CD4-positive, alpha-beta T cell (primary cell): ENCODE measurements at regions not wholly inside any gene's neighbourhood (a gene's known extent, or its start where the extent isn't known, plus 50 kb on each side); places are given as distances from the start of the nearest gene placed in this dataset.

Source experiments
- ATAC-seq: fragments of 200-7000 bp; cut with Tn5 transposase; one replicate; pipeline ENCODE4 v1.10.0; 2022; ENCODE audit warnings: mild to moderate bottlenecking; ENCODE audit not compliant: poor library complexity
- CTCF ChIA-PET: fragments of 350-600 bp; sonication (Branson Sonifier 250); formaldehyde crosslinking; loops from one replicate; lab custom pipeline; 2021; ENCODE audit warnings: antibody characterized with exemption, inconsistent platforms; lab: Charles Lee
- POLR2A ChIA-PET: fragments of 350-600 bp; sonication (Branson Sonifier 250); formaldehyde crosslinking; loops from one replicate; lab custom pipeline; 2021; ENCODE audit warnings: antibody characterized with exemption, inconsistent platforms; lab: Charles Lee
- DNase-seq, 14 experiments: peaks; one replicate each; pipeline ENCODE4 v3.0.0-alpha.2; 2013 to 2020; ENCODE audit warnings: mixed read lengths in 2 of 14
- H3K27ac ChIP-seq, 2 donors: one replicate each; pipeline versions ENCODE4 v1.5.1 to v1.7.0; 2013; ENCODE audit warnings: low read length in 2 of 2, low read depth in 1 of 2, mild to moderate bottlenecking in 1 of 2
- H3K27me3 ChIP-seq, 2 experiments: 1 replicate in 1 of 2; 2 replicates in 1 of 2; pipeline versions ENCODE4 v1.6.1 to v1.7.0; 2013; ENCODE audit warnings: low read length in 2 of 2, control low read depth in 1 of 2, mild to moderate bottlenecking in 1 of 2, moderate library complexity in 1 of 2; ENCODE audit not compliant: insufficient read depth in 2 of 2, control insufficient read depth in 1 of 2
- H3K36me3 ChIP-seq: one replicate; pipeline ENCODE4 v1.6.1; 2013; ENCODE audit warnings: low read length, control low read depth; ENCODE audit not compliant: insufficient read depth
- H3K4me1 ChIP-seq: one replicate; pipeline ENCODE4 v1.6.1; 2013; ENCODE audit warnings: low read length, control low read depth; ENCODE audit not compliant: insufficient read depth
- H3K4me3 ChIP-seq: one replicate; pipeline ENCODE4 v1.5.1; 2013; ENCODE audit warnings: mild to moderate bottlenecking, low read length, moderate library complexity
- H3K9me3 ChIP-seq, 2 experiments: 1 replicate in 1 of 2; 2 replicates in 1 of 2; pipeline versions ENCODE4 v1.6.1 to v1.7.0; 2013; ENCODE audit warnings: low read length in 2 of 2, mild to moderate bottlenecking in 2 of 2, control low read depth in 1 of 2, moderate library complexity in 1 of 2; ENCODE audit not compliant: control insufficient read depth in 1 of 2, insufficient read depth in 1 of 2
- H3K27ac Mint-ChIP-seq: one replicate; pipeline ENCODE4 v1.8.0; 2020; ENCODE audit warnings: mixed read lengths
- H3K27me3 Mint-ChIP-seq: one replicate; pipeline ENCODE4 v1.8.0; 2021; ENCODE audit warnings: mixed read lengths
- H3K36me3 Mint-ChIP-seq: one replicate; pipeline ENCODE4 v1.8.0; 2021; ENCODE audit warnings: low read depth, mixed read lengths
- H3K4me1 Mint-ChIP-seq: one replicate; pipeline ENCODE4 v1.8.0; 2021; ENCODE audit warnings: low read depth, mixed read lengths
- H3K4me3 Mint-ChIP-seq: one replicate; pipeline ENCODE4 v1.8.0; 2020; ENCODE audit warnings: mild to moderate bottlenecking, mixed read lengths
- H3K9me3 Mint-ChIP-seq: one replicate; pipeline ENCODE4 v1.8.0; 2020; ENCODE audit warnings: mixed read lengths
- intact Hi-C, 2 experiments: fragments of 100-400 bp; cut with DNase I in 1 of 2; cut with micrococcal nuclease in 1 of 2; formaldehyde crosslinking; loops; one replicate each; pipeline versions ENCODE4 v1.15.1 to v1.9.0; 2023 to 2025; cut with DNase I, micrococcal nuclease
- TF ChIP-seq, protein P1 (sequence below): fragments of 200-600 bp; IDR thresholded peaks from one replicate; pipeline ENCODE4 v1.8.0; 2022; ENCODE audit warnings: antibody characterized with exemption, mild to moderate bottlenecking

DNA sequence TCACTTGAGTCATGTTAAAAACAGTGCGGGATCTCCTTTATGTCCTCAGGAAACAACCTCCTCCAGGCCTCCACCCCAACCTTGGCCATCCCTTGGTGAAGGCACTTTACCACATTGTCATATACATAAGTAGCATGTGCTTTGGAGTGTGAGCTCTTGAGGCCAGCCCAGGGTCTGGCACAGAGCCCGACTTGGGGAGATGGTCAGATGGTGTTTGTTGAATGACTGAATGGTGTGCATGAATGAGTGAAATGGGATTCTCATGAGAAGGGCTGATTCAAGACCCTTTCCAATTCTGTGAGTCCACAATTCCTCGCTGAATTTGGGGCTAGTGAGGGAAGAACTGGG is 52.9 kb upstream of the DLK1 start:
- Histone ChIP-seq H3K27ac (no peak overlapping the region), H3K4me3 (no peak overlapping the region), H3K4me1 (peaks cover 10% of the 10 kb centered on the region), H3K36me3 (no peaks in the 10 kb centered on the region), H3K27me3 (peaks cover 22 to 28% of the 10 kb centered on the region in 2 experiments), H3K9me3 (peaks cover 0 to 5% of the 10 kb centered on the region in 2 experiments)
- Mint-ChIP-seq H3K4me3 (no peak overlapping the region), H3K36me3 (no peaks in the 10 kb centered on the region), H3K27ac (no peak overlapping the region), H3K4me1 (no peaks in the 10 kb centered on the region), H3K9me3 (no peaks in the 10 kb centered on the region), H3K27me3 (peaks cover 54% of the 10 kb centered on the region)
- intact Hi-C loops, result no loop called here
- ChIA-PET CTCF (no interaction called here), POLR2A (no interaction called here)
- ATAC-seq (no peak), DNase-seq (no peak)
- TF ChIP-seq, protein P1, sequence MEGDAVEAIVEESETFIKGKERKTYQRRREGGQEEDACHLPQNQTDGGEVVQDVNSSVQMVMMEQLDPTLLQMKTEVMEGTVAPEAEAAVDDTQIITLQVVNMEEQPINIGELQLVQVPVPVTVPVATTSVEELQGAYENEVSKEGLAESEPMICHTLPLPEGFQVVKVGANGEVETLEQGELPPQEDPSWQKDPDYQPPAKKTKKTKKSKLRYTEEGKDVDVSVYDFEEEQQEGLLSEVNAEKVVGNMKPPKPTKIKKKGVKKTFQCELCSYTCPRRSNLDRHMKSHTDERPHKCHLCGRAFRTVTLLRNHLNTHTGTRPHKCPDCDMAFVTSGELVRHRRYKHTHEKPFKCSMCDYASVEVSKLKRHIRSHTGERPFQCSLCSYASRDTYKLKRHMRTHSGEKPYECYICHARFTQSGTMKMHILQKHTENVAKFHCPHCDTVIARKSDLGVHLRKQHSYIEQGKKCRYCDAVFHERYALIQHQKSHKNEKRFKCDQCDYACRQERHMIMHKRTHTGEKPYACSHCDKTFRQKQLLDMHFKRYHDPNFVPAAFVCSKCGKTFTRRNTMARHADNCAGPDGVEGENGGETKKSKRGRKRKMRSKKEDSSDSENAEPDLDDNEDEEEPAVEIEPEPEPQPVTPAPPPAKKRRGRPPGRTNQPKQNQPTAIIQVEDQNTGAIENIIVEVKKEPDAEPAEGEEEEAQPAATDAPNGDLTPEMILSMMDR, result no peak

DNA sequence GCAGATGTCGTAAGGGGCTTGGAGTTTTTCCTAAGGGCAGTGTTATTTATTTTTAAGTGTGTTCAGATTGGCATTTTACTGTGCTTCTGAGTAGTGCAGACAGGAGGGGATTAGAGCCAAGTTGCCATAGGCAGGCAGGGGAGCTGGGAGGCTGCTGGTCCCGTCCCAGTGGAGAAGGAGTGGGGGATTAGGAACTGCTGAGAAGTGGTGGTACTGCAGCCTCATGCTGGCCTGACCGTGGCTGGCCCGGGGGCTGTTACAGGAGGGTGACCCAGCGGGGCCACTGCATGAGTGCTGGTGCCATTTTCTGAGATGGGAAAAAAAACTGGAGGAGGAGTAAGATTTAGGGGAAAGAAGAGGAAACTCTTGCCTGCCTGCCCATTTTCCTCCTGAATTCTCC is 52.3 kb upstream of the DLK1 start:
- DNase-seq (no peak), ATAC-seq (no peak)
- Mint-ChIP-seq H3K9me3 (no peaks in the 10 kb centered on the region), H3K4me1 (no peaks in the 10 kb centered on the region), H3K27me3 (peaks cover 56% of the 10 kb centered on the region), H3K4me3 (no peak overlapping the region), H3K36me3 (no peaks in the 10 kb centered on the region), H3K27ac (no peak overlapping the region)
- ChIA-PET CTCF (no interaction called here), POLR2A (no interaction called here)
- H3K27ac ChIP-seq, result no peak overlapping the region
- H3K4me3 ChIP-seq, result no peak overlapping the region
- TF ChIP-seq, protein P1, result no peak
- peaks cover 22 to 28% of the 10 kb centered on the region in 2 experiments for H3K27me3 ChIP-seq
- no peaks in the 10 kb centered on the region for H3K36me3 ChIP-seq
- peaks cover 0 to 5% of the 10 kb centered on the region in 2 experiments for H3K9me3 ChIP-seq
- peaks cover 10% of the 10 kb centered on the region for H3K4me1 ChIP-seq
- intact Hi-C loops, result no loop called here

DNA sequence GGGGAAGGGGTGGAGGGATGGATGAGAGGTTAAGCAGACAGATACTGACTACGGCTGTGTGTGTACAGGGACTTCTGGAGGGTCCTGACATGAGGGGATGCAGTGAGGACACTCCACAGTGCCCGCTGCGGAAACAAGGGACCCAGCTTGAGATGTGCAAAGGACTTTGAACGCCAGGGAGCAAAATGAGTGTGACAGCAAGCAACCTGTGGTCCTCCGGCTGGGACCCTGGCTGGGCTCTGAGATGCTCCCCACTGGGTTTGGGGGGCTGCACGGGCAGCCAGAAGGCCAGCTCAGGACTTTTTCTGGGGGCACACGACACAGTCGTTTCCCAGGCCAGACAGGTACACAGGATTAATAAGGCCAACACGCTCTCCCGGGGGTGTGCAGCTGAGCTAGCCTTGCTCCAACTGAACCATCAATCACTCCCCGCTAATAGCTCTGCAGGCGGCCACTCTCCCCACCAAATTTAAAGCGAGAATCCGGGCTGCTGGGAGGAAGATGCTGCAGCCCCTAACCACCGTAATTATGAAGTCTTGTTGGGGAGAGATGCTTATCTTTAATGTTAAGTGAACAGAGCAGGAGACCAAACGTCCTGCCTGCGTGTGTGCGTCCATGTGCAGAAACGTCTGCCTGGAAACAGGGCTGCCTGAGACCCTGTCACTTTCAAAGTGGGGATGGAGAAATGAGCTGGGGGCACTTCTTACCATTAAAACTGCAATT is 51.6 kb upstream of the DLK1 start:
- DNase-seq, result no peak
- Mint-ChIP-seq H3K27ac (no peak overlapping the region), H3K36me3 (no peaks in the 10 kb centered on the region), H3K9me3 (no peaks in the 10 kb centered on the region), H3K27me3 (peaks cover 50% of the 10 kb centered on the region), H3K4me1 (no peaks in the 10 kb centered on the region), H3K4me3 (no peak overlapping the region)
- no peak overlapping the region for H3K4me3 ChIP-seq
- intact Hi-C loops, result no loop called here
- peaks cover 10% of the 10 kb centered on the region for H3K4me1 ChIP-seq
- ATAC-seq, result no peak
- ChIA-PET POLR2A (no interaction called here), CTCF (no interaction called here)
- H3K9me3 ChIP-seq, result peaks cover 0 to 5% of the 10 kb centered on the region in 2 experiments
- TF ChIP-seq, protein P1, result no peak
- H3K27me3 ChIP-seq, result peaks cover 22 to 28% of the 10 kb centered on the region in 2 experiments
- no peak overlapping the region for H3K27ac ChIP-seq
- no peaks in the 10 kb centered on the region for H3K36me3 ChIP-seq
